ENCODE measurements at regions not wholly inside any gene's neighbourhood (a gene's known extent, or its start where the extent isn't known, plus 50 kb on each side); places are given as distances from the start of the nearest gene placed in this dataset.

GRCh38 chr6:134594881-134595280 is 277.0 kb upstream of the SGK1 start:
- Histone ChIP-seq H3K4me1 (peaks cover 0 to 20% (median 11%) of the 10 kb centered on the region in 3 donors), H3K27ac (no peak overlapping the region), H3K36me3 (no peaks in the 10 kb centered on the region), H3K9me3 (no peaks in the 10 kb centered on the region), H3K27me3 (no peaks in the 10 kb centered on the region), H3K4me3 (no peak overlapping the region)
- WGBS, 2 donors = 64 to 100% methylated on average over 1 of the region's 1 CpG
- DNase-seq = no peak
- intact Hi-C loops (cut with DNase I) = no loop called here
- TF ChIP-seq, protein P1, sequence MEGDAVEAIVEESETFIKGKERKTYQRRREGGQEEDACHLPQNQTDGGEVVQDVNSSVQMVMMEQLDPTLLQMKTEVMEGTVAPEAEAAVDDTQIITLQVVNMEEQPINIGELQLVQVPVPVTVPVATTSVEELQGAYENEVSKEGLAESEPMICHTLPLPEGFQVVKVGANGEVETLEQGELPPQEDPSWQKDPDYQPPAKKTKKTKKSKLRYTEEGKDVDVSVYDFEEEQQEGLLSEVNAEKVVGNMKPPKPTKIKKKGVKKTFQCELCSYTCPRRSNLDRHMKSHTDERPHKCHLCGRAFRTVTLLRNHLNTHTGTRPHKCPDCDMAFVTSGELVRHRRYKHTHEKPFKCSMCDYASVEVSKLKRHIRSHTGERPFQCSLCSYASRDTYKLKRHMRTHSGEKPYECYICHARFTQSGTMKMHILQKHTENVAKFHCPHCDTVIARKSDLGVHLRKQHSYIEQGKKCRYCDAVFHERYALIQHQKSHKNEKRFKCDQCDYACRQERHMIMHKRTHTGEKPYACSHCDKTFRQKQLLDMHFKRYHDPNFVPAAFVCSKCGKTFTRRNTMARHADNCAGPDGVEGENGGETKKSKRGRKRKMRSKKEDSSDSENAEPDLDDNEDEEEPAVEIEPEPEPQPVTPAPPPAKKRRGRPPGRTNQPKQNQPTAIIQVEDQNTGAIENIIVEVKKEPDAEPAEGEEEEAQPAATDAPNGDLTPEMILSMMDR (IDR thresholded peaks at IDR 0.05) = no peak
- TF ChIP-seq POLR2A (IDR thresholded peaks at IDR 0.05) = no peak

DNA sequence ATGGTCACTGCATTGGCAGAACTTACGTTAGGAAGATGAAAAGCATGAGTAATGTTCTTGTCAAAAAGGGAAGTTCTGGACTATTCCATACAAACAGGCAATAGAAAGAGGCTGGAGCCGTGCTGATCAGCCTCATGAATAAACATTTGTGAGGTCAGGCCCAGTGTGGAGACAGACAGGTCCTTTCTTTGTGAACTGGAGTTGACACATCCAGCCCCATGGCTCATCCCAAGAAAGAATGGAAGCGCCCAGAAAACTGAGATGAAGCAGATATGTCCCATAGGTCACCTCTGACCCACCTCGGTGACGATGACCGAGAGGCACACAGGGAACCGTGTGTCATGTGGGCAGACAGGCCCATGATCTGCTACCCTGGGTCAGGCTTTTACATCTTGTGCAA is 276.0 kb upstream of the SGK1 start:
- no peak for DNase-seq
- H3K9me3 ChIP-seq = no peaks in the 10 kb centered on the region

DNA sequence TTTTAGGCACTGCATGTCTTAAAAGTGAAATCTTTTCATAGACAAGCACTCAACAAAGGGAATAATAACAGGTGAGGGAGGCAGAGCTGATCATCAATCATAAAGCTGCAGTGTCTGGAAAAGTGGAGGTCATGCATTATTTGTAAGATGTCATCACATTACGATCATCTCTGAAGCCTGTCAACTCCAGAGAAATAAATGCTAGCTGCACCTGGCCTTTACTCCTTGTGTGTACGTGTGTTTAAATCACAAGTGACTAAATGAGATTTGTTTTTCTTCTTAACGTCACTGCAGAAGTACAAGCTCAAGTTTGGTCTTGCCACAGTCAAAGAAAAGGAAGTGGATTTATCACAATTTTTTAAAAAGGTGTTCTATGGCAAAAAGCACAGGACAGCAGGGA is 275.5 kb upstream of the SGK1 start:
- intact Hi-C loops (cut with DNase I) = no loop called here
- H3K9me3 ChIP-seq = no peaks in the 10 kb centered on the region
- peaks cover 0 to 20% (median 11%) of the 10 kb centered on the region in 3 donors for H3K4me1 ChIP-seq
- H3K27ac ChIP-seq = peak overlapping the region in 3 of 4 donors; percentile 37 to 61 (median 57)
- no peak for DNase-seq
- 34 to 69% methylated on average over 3 of the region's 3 CpGs for whole genome bisulfite sequencing, 2 donors
- no peak for TF ChIP-seq POLR2A (IDR thresholded peaks at IDR 0.05)
- H3K36me3 ChIP-seq = no peaks in the 10 kb centered on the region
- no peaks in the 10 kb centered on the region for H3K27me3 ChIP-seq
- H3K4me3 ChIP-seq = no peak overlapping the region

More for the DNA sequence above, 276.0 kb upstream of the SGK1 start:
- TF ChIP-seq, protein P1 (IDR thresholded peaks at IDR 0.05) = no peak
- TF ChIP-seq POLR2A (IDR thresholded peaks at IDR 0.05) = no peak
- peak overlapping the region in 3 of 4 donors; percentile 37 to 61 (median 57) for H3K27ac ChIP-seq
- no peak overlapping the region for H3K4me3 ChIP-seq
- no peaks in the 10 kb centered on the region for H3K36me3 ChIP-seq
- intact Hi-C loops (cut with DNase I) = no loop called here
- H3K27me3 ChIP-seq = no peaks in the 10 kb centered on the region
- WGBS, 2 donors = 63 to 73% methylated on average over 7 of the region's 7 CpGs
- peaks cover 0 to 20% (median 11%) of the 10 kb centered on the region in 3 donors for H3K4me1 ChIP-seq

GRCh38 chr6:134593024-134593423 is 275.1 kb upstream of the SGK1 start:
- H3K9me3 ChIP-seq = no peaks in the 10 kb centered on the region
- TF ChIP-seq POLR2A (IDR thresholded peaks at IDR 0.05) = no peak
- TF ChIP-seq, protein P1 (IDR thresholded peaks at IDR 0.05) = no peak
- whole genome bisulfite sequencing, 2 donors = 20 to 45% methylated on average over 1 of the region's 1 CpG
- no peaks in the 10 kb centered on the region for H3K36me3 ChIP-seq
- DNase-seq = no peak
- intact Hi-C loops (cut with DNase I) = no loop called here
- H3K4me1 ChIP-seq = peaks cover 0 to 20% (median 11%) of the 10 kb centered on the region in 3 donors
- no peaks in the 10 kb centered on the region for H3K27me3 ChIP-seq
- H3K4me3 ChIP-seq = no peak overlapping the region
- H3K27ac ChIP-seq = peak overlapping the region in 2 of 4 donors; percentile 57 to 61

DNA sequence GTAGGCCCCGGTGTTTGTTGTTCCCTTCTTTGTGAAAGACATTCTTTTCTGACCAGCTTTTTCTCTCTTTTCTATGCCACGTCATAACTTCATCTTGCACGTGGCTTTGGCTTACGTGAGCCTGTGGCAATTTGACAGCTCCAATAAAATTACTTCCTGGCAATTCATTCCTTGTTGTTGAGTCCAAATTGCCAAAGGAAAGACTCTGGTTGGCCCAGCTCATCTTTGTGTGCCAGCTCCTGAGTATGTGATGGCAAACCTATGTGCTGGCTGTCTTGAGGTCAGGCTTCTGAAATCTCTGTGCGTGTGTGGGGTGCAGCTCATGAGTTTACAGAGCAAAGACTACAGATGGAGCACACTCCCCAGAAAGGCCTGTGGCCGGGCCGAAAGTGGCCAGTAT is 272.5 kb upstream of the SGK1 start:
- no peak for DNase-seq
- Histone ChIP-seq H3K27me3 (no peaks in the 10 kb centered on the region), H3K4me1 (peaks cover 0 to 20% (median 11%) of the 10 kb centered on the region in 3 donors), H3K27ac (no peak overlapping the region), H3K9me3 (no peaks in the 10 kb centered on the region), H3K36me3 (no peaks in the 10 kb centered on the region), H3K4me3 (no peak overlapping the region)
- intact Hi-C loops (cut with DNase I) = no loop called here
- TF ChIP-seq, protein P1 (IDR thresholded peaks at IDR 0.05) = no peak
- no peak for TF ChIP-seq POLR2A (IDR thresholded peaks at IDR 0.05)
- WGBS, 2 donors = 81% methylated on average over 6 to 7 of the region's 7 CpGs

DNA sequence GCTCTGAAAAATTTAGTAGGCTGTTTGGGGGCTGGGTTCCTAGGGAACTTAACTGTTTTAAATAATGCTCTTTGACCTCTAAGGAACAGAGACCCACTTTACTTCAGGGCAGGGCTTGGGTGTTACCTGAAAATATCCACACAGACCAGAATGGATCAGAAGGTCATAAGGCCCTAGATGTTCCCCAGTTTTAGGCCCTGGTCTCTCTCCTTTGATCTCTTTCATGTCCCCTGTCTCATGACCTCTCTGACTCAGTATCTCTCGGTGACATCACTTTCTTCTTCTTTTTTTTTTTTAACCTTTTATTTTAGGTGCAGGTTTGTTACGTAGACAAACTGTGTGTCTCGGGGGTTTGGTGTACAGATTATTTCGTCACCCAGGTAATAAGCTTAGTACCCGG is 272.1 kb upstream of the SGK1 start:
- 81 to 98% methylated on average over 5 of the region's 5 CpGs for WGBS, 2 donors
- TF ChIP-seq, protein P1 (IDR thresholded peaks at IDR 0.05) = no peak
- no peak for TF ChIP-seq POLR2A (IDR thresholded peaks at IDR 0.05)
- H3K4me1 ChIP-seq = peaks cover 0 to 20% (median 11%) of the 10 kb centered on the region in 3 donors
- H3K27ac ChIP-seq = no peak overlapping the region
- H3K9me3 ChIP-seq = no peaks in the 10 kb centered on the region
- H3K27me3 ChIP-seq = no peaks in the 10 kb centered on the region
- intact Hi-C loops (cut with DNase I) = no loop called here
- H3K36me3 ChIP-seq = no peaks in the 10 kb centered on the region
- no peak overlapping the region for H3K4me3 ChIP-seq
- DNase-seq = no peak
